Omental fat pad (tissue), 3 donors: ENCODE measurements at regions not wholly inside any gene's neighbourhood (a gene's known extent, or its start where the extent isn't known, plus 50 kb on each side); places are given as distances from the start of the nearest gene placed in this dataset.

ENCODE experiments used
- ATAC-seq: fragments of 150-250 bp; one replicate; pipeline ENCODE4 v1.9.1; 2016; ENCODE audit warnings: mild to moderate bottlenecking, moderate library complexity; ENCODE audit not compliant: low FRiP score
- DNase-seq: peaks from one replicate; pipeline ENCODE4 v3.0.0-alpha.2; 2019; ENCODE audit warnings: low spot score
- CTCF ChIP-seq, 3 donors: fragments of 450-650 bp; IDR thresholded peaks; one replicate each; pipeline ENCODE4 v1.5.1; 2016 to 2017; ENCODE audit warnings: antibody characterized with exemption in 3 of 3, mild to moderate bottlenecking in 3 of 3, moderate library complexity in 2 of 3

GRCh38 chr3:117114517-117115265, 405.1 kb downstream of the TUSC7 start:
- ATAC-seq (no peak), DNase-seq (no peak)
- TF ChIP-seq CTCF (IDR thresholded peaks at IDR 0.05), result no peak

DNA sequence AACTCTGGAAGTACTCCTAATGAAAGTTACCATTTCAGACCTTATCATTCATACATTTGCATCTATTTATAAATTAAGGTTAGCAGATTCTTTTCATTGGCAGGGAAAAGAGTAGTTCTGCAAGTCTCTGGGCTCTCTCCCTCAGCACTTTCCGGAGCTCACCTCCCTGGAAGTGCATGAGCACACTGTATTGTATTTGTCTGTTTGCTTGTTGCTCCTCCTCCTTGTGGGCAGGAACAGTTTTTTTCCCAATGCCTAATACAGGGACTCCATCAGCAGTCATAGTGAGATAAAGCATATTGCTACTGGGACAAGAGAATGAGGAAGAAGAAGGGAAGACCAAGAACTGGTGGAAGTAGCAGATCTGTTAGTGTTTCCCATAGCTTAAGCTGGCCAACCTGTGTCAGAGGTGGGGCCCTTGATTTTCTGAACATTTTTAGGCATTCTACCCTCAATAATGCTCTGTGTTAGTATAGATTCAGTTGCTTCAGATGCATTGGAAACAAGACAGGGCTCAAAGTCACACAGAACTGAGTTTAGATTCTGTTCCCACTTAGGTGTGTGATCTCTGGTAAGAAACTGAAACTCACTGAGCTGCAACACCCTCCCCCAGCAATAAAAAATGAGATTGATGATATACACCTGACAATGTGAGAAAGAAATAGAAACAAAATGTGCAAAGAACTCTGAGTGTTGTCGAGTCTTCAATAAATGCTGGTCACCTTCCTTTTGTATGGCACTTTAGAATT, 407.8 kb downstream of the TUSC7 start:
- no peak for TF ChIP-seq CTCF (IDR thresholded peaks at IDR 0.05)
- DNase-seq (no peak), ATAC-seq (no peak)

DNA sequence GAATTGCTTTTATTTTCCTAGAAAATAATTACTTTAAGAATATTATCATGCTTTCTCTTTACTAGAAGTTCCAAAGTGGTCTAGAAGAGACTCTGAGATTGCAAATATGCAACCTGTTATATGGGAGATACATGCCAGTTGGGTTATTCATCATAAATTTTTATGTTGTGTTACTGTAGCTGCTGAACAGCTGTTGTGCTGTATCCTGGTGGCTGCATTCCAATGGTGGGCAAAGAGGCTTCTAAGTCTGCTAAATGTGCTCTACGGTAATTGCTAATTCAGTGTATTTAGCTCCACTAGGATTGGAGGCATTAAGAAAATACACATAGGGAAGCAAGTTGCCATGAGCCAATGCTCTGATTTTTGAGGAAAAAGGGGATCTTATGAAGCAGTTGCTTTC, 409.0 kb downstream of the TUSC7 start:
- TF ChIP-seq CTCF (IDR thresholded peaks at IDR 0.05), result no peak
- ATAC-seq, result no peak
- DNase-seq, result no peak

GRCh38 chr3:117120014-117120413, 410.4 kb downstream of the TUSC7 start:
- no peak for ATAC-seq
- no peak for DNase-seq
- TF ChIP-seq CTCF (IDR thresholded peaks at IDR 0.05), result no peak

- TF ChIP-seq CTCF (IDR thresholded peaks at IDR 0.05), result no peak
- ATAC-seq, result no peak
Measured at GRCh38 chr3:117122609-117123008, 413.0 kb downstream of the TUSC7 start.

GRCh38 chr3:117126460-117126859, 416.9 kb downstream of the TUSC7 start:
- DNase-seq, result no peak
- ATAC-seq, result no peak

More at GRCh38 chr3:117122609-117123008, 413.0 kb downstream of the TUSC7 start:
- no peak for DNase-seq

More at GRCh38 chr3:117126460-117126859, 416.9 kb downstream of the TUSC7 start:
- no peak for TF ChIP-seq CTCF (IDR thresholded peaks at IDR 0.05)
